HG03521 (cell line): ENCODE measurements at regions not wholly inside any gene's neighbourhood (a gene's known extent, or its start where the extent isn't known, plus 50 kb on each side); places are given as distances from the start of the nearest gene placed in this dataset.

Experiments used
- ATAC-seq: cut with Tn5 transposase; IDR thresholded peaks from one replicate; pipeline ENCODE4 v1.9.1; 2021; ENCODE audit warnings: mild to moderate bottlenecking, moderate library complexity; ENCODE audit not compliant: unreplicated experiment

- ATAC-seq = no peak
Measured at GRCh38 chr4:149927514-149927913, 111.9 kb upstream of the IQCM start.

DNA sequence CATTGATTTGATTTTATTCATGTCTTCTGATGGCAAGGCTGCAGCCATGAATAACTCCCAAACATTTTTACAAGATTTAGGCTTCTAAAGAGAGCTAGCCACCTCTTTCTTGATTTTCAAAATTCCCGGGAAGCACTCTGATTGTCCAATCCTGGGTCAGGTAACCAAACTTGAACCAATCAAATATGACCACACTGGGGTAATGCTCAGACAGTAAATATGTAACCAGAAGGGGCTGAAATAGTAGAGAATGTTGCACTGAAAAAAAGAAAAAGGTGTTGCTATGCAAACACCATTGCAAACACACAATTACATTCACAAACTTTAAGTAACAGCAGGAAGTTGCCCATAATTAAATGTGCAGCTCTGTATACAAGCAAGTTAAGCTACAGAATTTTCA lies 112.9 kb upstream of the IQCM start:
- no peak for ATAC-seq

DNA sequence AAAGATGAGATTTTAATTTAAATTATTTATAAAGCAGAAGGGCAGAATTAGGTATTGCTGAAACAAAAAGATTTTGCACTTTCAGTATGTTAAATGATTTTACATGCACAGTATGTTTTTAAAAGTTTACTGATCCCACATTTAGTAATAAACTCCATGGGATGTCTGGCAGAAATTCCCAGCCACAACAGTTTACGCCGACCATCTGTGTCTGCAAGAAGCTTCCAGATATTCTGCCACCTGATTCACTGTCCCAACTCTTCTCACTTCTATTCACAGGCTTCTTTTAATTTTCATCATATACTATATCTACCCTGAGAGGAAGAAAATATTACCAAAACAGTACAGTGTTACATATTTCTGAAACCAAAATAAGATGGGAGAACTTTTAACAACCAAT lies 115.8 kb upstream of the IQCM start:
- ATAC-seq = no peak

DNA sequence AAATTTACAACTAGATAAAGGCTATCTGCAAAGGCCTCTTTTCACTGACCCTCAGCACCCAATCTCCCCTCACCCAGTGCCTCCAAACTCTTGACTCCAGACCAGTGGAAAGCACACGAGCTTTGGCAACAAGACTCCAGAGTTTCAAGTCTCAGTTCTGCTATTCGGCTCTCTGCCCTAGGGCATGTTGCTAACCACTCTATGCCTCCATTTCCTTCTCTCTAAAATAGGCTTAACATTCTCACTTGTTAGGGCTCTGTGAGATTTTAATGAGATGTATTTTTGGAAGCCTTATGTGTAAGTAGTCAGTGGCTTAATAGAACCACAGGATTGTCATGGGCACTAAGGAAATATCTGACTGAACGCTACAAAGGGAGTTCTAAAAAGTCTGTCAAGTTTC lies 116.5 kb upstream of the IQCM start:
- ATAC-seq = no peak

DNA sequence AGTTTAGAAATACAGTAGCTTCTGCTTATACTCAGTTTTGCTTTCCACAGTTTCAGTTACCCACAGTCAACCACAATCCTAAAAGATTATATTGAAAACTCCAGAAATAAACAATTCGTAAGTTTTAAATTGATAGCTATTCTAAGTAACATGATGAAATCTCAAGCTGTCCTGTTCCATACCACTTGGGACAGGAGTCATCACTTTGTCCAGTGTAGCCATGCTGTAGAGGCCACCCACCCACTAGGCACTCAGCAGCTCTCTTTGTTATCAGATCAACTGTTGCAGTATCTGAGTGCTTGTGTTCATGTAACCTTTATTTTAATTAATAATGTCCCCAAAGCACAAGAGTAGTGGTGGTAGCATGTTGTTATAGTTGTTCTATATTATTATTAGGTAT lies 117.5 kb upstream of the IQCM start:
- ATAC-seq = no peak

- ATAC-seq = no peak
Measured at GRCh38 chr4:149933883-149934282, 118.2 kb upstream of the IQCM start.

DNA sequence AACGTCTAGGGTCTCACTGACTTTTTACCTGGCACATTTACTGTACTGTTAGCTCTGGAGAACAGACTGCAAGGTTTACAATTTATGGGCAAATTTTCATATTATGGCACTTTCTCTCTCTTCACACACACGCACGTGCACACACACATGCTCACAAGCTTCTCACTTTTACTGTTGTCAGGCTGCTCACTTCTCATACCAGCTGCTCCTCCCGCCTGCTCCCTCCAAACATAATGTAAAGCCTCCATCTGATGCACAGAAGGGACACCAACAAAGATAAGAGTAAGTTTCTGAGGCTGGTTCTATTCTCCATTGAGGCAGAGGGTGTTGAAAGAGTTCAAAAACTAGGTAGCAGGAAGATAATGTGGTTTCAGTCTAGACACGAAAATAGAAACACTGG lies 128.9 kb upstream of the DCLK2 start:
- ATAC-seq = no peak

DNA sequence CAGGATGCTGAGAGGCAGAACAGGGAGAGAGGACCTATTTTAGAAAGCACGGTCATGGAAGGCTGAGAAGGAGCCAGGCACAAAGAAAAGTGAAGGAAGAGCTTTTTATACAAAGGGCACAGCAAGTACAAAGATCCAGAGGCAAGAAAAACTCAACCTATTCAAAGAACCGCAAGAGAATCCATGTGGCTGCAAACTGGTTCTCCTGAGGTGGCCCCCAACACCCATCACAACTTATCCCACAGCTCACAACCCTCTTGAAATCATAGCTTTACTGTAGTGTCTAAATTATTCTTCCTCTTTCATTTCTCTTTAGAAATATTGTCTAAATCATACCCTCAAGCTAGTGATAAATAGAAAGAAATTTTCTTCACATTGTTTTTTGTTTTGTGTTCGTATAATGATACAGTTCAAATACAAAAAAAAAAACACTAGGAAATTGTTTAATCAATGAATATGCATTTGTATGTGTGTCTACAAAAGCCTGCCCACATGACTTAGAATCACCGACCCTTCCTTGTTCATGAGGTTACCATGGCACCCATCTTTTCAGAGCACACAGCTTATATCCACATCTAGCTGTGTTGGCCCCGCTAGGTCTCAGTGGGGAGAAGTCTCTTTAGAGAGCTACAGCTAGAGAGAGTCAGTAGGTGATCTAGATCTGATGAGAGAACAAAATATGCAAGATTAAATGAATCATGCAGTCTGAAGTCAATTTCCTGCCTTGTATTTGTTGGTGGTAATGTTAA lies 126.9 kb upstream of the DCLK2 start:
- ATAC-seq = no peak

- no peak for ATAC-seq
Measured at GRCh38 chr4:149952101-149952500, 126.1 kb upstream of the DCLK2 start.

GRCh38 chr4:149952716-149953115 lies 125.5 kb upstream of the DCLK2 start:
- ATAC-seq = no peak

- no peak for ATAC-seq
Measured at GRCh38 chr4:149955780-149956390, 122.4 kb upstream of the DCLK2 start.

GRCh38 chr4:149956678-149957077 lies 121.6 kb upstream of the DCLK2 start:
- no peak for ATAC-seq

DNA sequence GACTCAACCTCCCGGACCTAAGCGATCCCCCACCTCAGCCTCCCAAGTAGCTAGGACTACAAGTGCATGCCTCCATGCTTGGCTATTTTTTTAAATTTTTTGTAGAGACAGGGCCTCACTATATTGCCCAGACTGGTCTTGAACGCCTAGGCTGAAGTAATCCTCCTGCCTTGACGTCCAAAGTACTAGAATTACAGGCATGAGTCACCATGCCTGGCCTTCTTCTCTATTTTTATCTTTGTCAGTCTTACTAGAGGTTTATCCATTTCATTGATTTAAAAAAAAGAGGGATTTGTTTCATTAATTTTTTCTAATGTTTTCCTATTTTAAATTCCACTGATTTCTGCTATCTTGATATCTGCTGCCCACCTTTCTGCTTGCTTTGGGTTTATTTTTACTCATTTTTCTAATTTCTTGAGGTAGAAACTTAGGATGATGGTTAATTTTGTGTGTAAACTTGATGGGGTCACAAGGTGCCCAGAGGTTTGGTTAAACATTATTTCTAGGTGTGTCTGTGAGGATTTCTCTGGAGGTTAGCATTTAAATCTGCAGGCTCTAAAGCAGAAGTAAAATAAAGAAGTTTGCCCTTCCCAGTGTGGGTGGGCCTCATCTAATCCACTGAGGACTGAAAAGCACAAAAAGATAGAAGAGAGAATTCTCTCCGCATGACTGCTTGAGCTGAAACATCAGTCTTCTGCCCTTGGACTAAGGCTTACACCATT lies 116.2 kb upstream of the DCLK2 start:
- ATAC-seq = no peak

DNA sequence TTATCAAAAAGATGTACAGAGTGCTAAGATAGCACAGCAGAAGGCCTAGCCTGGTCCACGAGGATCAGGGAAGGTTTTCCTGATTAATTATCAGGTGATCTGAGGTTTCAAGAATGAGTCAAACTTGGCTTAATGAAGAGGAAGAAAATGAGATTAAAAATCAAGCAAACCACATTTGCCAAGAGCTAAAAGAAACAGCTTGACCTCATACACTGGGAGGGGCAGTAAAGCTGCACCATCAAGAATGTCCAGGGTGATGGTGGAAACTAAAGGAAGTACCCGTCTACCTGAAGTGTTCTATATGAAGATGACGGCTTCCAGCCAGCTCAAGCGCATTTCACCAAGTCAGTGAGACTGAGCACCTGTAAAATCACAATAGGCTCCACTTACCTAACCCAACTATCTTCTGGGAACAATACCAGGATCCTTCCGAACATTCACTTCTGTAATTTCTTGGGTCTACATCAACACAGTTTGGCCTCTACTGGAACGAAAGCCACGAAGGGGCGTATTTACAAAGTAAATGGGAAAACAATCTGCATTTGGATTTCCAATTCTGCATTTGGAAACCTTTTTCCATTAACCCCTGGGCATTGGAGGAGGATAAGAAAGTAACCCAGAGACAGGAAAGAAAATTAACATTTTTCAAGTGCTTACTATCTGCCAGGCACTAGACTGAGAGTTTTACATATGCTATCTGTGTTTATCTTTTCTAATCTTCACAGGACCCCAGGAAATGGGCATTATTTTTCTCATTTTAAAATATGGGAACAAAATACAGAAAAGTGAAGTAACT lies 114.0 kb upstream of the DCLK2 start:
- no peak for ATAC-seq

- no peak for ATAC-seq
Measured at GRCh38 chr4:149965206-149965605, 113.0 kb upstream of the DCLK2 start.

DNA sequence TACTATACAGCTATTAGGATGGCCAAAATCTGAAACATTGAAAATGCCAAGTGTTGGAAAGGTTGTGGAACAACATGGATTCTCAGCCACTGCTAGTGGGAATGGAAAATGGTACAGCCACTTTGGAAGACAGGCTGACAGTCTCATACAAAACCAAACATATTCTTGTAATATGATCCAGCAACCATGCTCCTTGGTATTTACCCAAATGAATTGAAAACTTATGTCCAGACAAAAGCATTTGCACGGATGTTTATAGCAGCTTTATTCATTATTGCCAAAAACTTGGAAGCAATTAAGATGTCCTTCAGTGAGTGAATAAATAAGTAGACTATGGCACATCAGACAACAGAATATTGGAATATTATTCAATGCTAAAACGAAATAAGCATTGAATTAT lies 105.8 kb upstream of the DCLK2 start:
- no peak for ATAC-seq

- ATAC-seq = no peak
Measured at GRCh38 chr4:149973181-149973580, 105.1 kb upstream of the DCLK2 start.

DNA sequence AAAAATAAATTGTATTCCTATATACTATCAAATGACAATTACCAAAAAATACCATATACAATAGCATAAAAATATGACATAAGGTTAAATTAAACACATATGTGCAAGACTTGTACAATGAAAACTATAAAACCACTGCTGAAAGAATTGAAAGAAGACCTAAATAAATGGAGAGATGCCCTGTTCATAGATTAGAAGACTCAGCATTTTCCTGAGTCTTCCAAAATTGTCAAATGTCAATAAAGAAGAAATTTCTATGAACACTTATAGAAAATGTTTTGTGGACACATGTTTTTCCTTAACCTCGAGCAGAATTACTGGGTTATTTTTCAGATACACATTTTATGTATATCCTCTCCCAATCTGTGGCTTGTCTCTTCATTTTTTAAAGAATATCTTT lies 103.1 kb upstream of the DCLK2 start:
- ATAC-seq = no peak

DNA sequence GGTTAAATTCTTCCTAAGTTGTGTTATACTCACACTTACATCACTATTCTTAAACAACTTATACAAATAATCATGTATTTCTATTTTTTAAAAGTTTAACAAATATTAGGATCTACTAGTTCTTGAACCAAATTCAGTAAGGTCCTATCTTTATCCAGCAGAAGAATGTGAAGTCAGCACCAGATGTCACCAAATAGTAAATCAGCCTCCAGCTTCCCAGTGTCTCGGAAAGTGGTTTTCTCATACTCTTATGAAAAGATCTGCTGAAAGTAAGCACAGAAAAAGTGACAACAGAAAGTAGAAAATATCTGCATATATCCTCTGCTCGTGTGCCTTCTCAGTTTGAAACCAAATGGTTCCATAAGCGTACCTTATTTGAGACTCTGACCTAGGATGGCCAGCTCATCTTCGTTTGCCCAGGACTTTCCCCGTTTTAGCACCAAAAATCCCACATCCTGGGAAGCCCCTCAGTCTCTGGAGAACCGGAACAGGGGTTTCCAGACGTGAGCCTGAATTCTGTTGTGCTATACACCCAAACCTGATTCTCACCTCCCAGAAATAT lies 98.0 kb upstream of the DCLK2 start:
- ATAC-seq = no peak

GRCh38 chr4:149980941-149981340 lies 97.3 kb upstream of the DCLK2 start:
- peak; percentile 76 for ATAC-seq

- ATAC-seq = no peak
Measured at GRCh38 chr4:149983401-149983800, 94.8 kb upstream of the DCLK2 start.
